ENCODE measurements at regions not wholly inside any gene's neighbourhood (a gene's known extent, or its start where the extent isn't known, plus 50 kb on each side); places are given as distances from the start of the nearest gene placed in this dataset.
"Not testable (repeated sequence)": the region's sequence is repeated elsewhere in the genome, so short reads cannot be mapped to it uniquely, and the experiment has no call there.

DNA sequence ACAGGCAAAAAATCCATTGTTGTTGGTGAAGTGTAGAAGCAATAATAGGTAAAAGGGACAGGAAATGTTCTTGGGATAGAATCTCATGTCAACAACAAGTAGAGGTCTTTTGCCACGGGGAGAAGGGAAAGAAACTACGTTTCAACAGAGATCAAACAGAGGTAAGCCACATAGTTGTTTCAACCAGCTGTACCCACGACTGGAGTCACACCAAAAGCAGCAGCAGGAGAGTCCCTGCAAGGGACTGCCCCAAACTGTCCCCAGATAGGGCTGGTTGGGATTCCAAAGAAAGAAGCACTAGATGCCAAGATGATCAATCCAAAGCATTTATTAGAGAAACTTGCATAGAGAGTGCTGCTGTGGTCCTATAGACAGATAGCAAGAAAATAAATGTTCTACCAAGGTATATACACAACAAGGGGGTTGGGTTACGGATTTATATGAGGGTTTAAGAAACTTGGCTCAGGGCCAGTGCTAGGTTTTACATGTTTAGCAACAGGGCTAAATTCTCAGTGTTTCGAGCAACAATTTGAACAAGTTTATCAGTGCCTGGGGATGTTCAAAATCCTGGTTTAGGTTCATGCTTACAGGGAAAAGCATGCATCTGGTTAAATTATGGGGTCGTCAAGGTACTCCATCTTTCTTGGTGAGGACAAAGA, 466.5 kb downstream of the MMUT start:
- DNase-seq = no peak

GRCh38 chr6:48994811-48995210, 468.2 kb downstream of the MMUT start:
- DNase-seq = no peak

GRCh38 chr6:48990739-48991138, 472.3 kb downstream of the MMUT start:
- no peak for DNase-seq

DNA sequence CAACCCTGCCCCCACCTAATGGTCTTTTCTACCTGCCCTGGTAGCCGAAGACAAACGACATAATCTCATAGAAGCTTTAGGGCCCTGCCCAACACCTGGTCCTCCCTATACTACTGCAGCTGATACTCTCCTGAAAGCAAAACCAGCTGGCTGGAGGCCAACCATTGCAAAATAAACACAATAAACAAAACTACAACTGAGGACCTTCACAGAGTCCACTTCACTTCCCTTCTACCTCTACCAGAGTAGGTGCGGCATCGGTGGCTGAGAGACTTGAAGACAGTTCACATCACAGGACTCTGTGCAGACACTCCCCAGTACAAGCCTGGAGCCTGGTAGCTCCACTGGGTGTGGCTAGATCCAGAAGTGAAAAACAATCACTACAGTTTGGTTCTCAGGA, 476.2 kb downstream of the MMUT start:
- DNase-seq = no peak

GRCh38 chr6:48986105-48986504, 476.9 kb downstream of the MMUT start:
- no peak for DNase-seq

DNA sequence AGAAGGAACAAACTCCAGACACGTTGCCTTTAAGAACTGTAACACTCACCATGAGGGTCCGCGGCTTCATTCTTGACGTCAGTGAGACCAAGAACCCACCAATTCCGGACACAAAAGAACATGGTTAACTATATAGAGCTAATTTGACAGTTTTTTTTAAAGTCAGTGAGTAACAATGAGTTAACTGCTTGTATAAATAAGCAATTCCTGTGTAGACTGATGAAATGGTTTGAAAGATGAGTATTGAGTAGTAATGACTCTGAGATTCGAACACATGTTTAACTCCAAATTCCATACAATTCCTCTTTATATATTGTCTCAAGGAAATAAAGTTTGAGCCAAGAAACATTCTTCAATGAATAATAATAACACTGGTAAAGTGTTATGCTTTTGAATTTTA, 478.0 kb downstream of the MMUT start:
- no peak for DNase-seq

DNA sequence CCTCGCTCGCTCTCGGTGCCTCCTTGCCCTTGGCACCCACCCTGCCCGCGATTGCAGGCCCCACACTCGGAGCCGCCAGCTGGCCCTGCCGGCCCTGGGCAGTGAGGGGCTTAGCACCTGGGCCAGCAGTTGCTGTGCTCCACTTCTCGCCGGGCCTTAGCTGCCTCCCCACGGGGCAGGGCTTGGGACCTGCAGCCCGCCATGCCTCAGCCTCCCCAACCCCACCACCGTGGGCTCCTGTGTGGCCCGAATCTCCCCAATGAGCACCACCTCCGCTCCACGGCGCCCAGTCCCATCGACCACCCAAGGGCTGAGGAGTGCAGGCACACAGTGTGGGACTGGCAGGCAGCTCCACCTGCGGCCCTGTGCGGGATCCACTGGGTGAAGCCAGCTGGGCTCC, 479.1 kb downstream of the MMUT start:
- not testable (repeated sequence) for DNase-seq

- no peak for DNase-seq
Observed at GRCh38 chr6:48983377-48983776, 479.7 kb downstream of the MMUT start.

GRCh38 chr6:48979806-48980205, 483.2 kb downstream of the MMUT start:
- no peak for DNase-seq

DNA sequence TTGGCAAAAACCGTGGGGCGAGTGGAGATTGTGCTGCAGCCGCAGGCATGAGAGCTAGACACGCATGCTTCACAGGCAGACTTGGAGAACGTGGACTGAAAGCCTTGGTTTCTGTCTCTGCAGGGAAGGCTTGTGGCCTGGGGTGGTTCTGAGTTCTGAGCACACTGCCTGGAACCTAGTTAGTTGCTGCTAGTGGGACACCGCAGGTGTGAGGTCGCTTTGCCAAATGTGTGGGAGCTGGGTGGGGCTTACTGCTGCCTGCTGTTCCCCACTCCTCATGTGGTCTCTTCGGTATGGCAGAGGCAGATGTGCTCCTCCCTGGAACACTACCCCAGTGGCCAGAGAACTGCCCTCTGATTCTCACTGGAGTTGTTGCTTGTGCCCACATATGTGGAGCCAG, 484.0 kb downstream of the MMUT start:
- no peak for DNase-seq

DNA sequence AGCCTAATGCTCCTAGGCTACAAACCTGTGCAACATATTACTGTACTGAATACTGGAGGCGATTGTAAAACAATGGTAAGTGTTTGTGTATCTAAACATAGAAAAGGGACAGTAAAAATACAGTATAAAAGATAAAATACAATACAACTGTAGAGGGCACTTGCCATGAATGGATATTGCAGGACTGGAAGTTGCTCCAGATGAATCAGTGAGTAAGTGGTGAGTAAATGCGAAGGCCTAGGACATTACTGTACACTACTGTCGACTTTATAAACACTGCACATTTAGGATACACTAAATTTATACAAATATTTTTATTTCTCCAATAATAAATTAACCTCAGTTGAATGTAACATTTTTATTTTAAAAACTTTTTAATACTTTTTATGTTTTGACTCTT, 485.0 kb downstream of the MMUT start:
- DNase-seq = no peak

DNA sequence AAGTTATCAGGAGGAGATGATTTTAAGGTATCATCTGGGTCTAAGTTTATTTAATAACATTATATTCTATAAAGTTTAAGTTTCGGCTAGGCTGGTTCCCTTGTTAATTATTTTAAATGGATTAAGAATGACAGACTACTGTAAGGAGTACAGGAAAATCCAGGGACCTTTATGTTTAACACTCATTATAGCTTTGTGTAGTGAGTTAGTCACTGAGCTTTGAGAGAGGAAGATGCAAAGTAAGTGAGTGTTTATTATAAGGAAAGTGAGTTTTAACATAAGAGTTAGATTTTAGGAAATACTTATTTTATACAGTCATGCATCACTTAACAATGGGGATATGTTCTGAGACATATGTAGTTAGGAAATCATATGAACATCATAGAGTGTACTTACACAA, 485.5 kb downstream of the MMUT start:
- no peak for DNase-seq

- DNase-seq = no peak
Observed at GRCh38 chr6:48973491-48973890, 489.6 kb downstream of the MMUT start.

DNA sequence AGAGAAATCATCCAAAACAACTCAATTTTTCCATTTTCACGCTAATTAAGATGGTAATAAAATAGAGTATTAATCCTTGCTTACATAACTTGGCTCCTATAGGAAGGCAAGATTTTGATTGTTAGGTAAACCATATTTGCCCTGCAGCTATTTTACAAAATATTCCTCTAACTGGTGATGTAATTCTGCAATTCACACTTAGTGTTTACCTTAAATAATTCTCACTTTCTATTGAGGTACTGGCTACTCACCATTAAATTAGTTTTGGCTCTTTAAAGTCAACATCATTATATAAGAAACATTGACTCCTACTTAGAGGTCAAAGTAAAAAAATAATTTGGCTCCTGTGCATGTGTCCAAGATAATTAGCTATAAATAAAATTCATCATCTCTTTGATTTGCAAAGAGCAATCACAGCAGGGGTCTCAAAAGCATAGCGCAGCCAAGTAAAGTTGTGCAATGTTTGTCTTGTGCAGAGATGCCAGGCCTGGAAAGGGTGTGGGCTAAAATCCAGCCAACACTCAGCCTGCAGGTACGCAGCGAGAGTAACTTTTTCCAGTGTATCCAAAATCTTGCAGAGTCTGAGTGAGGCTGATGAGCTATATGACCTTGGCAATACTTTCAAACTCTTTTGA, 501.2 kb downstream of the MMUT start:
- DNase-seq = no peak

GRCh38 chr6:48959251-48960060, 503.6 kb downstream of the MMUT start:
- no peak for DNase-seq

DNA sequence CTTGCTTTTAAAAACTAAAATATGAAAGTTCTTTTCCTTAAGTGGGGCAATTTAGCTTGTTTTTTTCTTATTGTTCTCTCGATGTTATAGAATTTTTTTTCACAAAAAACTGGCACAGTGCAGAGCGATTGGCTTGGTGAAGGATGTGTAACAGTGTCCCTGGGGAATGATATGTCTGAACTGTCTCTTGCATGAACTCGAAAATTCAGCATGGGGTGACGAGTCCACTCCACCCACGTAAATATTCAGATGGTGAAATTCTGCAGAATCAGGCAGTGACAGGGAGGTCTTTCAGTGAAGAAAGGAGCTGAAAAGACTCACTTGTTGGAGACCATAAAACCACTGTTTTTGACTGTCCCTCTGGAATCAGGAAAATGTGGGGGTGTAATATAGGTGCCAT, 505.3 kb downstream of the MMUT start:
- DNase-seq = no peak

DNA sequence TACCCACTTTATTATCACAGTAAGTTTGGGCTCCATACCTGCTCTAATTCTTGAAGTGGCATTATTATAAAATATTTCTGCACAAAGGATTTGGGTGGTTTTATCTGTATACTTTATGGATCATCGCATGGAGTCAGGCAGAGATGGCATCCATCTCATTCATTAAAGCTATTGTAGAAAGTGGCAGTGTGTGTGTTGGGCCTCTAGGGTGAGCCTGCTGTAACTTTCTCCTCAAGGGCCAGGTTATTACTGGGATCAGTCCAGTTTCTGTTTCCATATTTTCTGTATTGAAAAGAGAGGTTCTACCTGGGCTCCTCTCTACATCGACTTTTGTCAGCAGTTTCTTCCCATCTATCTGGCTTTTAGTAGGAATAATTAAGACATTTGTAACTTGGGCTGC, 511.1 kb downstream of the MMUT start:
- DNase-seq = no peak

- not testable (repeated sequence) for DNase-seq
Observed at GRCh38 chr6:48944276-48944675, 518.8 kb downstream of the MMUT start.

- DNase-seq = no peak
Observed at GRCh38 chr6:48933136-48933535, 529.9 kb downstream of the MMUT start.

DNA sequence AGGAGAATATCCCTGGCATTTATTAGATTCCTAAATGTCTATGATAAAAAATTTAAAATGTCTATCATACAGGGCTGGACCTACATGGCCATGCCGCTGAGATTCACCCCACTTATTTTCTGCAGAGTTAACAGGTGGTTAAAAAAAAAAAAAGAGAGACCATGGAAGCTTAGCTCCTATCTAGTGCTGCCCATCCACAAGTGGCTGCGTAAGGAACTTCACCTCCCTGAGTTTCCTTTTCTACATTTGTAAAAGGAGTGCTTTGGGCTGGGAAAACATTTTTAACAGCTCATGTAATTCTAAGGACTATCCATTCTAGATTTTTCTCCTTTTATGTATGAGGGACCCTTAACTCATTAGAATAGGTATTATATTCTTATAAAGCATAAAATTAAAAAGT, 534.1 kb downstream of the MMUT start:
- DNase-seq = no peak

- DNase-seq = no peak
Observed at GRCh38 chr6:48922837-48923236, 540.2 kb downstream of the MMUT start.

- no peak for DNase-seq
Observed at GRCh38 chr6:48919555-48919954, 543.5 kb downstream of the MMUT start.

DNA sequence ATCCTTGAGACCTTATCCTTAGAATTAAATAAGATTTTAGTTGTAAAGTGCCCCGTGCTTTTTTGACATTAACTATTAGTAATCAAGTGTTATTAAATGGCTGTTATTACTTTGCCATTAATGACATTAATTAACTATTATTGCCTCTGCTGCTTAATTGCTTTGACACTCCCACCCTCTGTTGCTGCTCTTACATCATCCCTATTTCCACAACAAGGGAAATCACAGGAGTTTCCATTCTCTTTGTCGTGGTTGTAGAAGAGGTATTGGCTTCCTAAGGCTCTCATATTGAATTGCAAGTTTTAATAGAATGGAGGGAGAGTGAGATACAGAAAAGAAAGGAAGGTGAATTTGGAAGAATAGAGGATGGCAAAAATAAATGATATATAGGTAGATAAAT, 545.8 kb downstream of the MMUT start:
- DNase-seq = no peak

Measured in hypothalamus (tissue), 51 donors.